Anterior cingulate cortex (tissue), 58 donors: ENCODE measurements at regions not wholly inside any gene's neighbourhood (a gene's known extent, or its start where the extent isn't known, plus 50 kb on each side); places are given as distances from the start of the nearest gene placed in this dataset.
"Not testable (repeated sequence)": the region's sequence is repeated elsewhere in the genome, so short reads cannot be mapped to it uniquely, and the experiment has no call there.

Experiments used
- DNase-seq, 58 donors: peaks; one replicate each; lab custom pipeline; 2025; lab: John Stamatoyannopoulos, UW

DNA sequence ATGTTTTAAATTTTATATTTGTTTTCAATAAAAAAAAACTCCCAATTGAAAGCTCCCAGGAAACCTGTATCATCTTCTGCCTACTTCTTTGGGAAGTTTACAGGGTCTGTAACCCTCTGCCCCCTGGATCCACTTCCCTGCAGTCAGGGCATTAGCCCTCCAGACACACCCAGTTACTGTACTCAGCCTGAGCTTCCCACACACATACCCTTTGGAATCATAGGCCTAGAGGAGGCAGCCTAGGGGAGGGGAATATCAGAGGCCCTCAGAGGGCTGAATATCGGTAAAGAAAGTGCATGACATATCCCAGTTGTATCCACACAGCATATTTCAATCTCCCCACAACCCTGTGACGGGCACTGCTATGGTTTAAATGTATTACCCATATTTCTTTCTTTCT lies 56.2 kb upstream of the TFPI start:
- not testable (repeated sequence) for DNase-seq

DNA sequence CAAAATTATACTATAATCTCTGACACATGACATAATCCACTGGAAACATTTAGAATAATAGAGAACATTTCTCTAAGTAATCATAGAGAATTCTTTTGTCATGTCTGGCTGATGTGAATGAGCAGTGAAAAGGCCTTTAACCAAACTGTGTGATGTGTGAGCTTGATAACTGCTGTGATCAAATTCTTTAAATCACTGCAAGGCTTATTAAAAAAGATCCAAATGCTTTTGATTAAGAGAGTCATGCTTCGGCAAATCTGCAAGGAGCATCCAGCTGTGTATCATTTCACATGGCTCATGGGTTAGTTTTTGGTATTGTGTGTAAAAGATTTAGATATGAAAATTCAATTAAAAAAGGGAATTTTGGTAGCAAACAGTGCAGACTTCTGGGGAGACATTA lies 58.6 kb upstream of the TFPI start:
- no peak for DNase-seq

DNA sequence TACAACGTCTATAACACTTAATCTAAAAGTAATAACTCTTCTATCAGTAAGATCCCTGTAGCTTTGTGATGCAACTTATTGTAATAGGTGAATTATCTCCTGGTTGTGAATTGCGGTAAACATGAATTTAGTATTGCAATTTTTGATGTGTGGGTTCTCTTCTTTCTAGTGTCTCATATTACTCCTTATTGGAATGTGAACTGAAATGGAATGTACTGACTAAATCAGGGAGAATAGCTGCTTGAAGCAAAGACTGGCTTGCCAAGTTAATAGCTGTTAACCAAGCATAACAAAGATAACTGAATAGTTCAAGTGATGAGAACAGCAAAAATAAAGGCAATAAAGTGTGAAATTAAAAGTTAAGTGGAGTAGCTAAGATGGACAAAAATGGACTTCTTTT lies 60.5 kb upstream of the TFPI start:
- no peak for DNase-seq

DNA sequence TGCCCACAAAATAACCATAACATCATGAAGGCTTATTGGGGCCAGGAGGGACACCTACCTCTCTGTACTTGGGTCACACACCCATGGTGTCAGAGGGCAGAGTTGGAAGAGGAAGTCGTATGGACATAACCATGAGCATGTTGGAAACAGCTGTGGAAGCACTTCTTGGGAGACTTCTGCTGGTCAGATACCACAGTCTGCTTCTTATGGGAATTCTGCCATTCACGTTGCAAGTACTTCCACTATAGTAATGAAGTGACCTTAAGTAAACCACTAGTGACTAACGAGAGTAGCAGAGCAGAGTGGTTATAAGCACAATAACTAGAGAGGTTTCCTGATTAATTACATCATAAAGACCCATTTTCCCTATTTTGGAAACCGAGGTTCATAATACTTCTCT lies 61.1 kb upstream of the TFPI start:
- DNase-seq: no peak

DNA sequence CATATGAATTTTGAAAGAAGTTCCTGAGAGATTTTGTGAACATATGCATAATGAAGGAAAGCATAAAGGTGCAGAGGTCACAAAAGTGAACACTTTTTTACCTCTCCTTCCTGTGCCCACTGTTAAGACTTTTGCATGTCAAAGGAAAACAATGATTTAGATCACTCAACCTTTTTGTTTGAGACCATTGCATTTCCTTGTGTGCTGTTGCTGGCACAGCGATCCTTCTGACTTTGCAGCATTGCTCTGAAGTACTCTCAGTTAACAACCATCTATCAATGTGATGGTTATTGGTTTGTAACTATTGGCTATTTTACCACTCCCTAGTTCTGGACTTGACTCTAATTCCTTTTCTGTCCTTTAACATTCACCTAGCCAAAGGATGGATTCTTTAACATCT lies 61.7 kb upstream of the TFPI start:
- no peak for DNase-seq

DNA sequence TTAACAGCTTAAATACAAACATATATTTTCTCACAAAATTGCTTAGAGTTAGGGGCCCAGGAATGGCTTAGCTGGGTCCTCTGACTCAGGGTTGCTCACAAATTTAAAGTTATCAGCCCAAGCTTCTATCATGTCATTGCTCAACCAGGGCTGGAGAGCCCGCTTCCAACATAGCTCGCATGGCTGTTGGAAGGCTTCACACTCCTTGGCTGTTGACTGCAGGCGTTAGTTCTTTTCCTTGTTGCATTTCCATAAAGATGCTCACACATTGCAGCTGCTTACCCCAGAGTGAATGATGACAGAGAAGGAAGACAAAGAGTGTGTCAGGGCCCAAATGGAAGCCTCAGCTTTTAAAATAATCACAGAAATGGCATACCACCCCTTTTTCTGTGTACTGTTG lies 62.9 kb upstream of the TFPI start:
- no peak for DNase-seq

DNA sequence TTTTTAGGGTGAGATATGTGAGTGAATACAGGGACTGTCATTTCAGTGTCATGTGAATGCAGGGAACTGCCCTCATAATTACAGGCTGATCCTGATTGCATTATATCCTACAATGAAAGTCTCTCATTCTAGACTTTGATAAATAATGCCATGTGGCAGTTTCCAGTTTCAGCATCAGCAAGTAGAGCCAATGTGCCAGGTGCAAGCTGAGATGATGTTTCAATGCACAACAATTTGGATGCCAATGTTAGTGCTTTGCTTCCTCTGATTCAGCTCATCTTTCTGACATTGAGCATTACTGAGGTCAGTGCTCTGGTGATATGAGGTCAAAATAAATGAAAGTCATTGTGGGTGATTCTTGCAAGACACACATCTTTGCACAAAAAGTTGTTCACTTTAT lies 63.7 kb upstream of the TFPI start:
- peak in 1 of 58 donors; percentile 19 for DNase-seq

DNA sequence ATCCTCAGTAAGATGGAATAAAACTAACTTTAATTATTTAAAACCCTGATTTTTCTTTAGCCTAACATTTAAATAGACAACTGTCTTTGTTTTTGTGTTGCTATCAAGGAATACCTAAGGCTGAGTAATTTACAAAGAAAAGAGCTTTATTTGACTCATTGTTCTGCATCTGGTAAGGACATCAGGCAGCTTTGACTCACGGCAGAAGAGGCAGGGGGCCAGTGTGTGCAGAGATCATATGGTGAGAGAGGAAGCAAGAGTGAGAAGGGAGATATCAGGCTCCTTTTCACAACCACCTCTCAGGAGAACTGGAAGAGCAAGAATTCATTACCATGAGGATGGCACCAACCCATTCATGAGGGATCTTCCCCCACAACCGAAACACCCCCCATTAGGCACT lies 64.6 kb upstream of the TFPI start:
- DNase-seq: no peak

DNA sequence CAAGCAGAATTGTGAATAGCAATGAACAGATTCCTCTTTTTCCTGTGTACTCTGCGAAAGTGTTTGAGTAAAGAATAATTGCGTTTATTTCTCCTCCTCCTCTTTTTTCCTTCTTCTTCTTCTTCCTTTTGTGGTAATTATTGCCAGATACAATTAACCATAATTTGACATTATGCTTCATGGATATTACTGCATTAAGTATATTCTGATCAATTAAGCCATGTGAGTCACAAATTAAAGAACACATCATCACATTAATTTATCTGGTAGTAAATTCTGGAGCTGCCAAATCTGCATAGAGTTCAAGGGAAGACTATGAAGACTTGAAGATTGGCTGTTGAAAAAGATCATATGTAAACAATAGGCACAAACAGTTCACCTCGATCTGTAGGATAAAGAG lies 72.9 kb upstream of the TFPI start:
- DNase-seq: no peak

DNA sequence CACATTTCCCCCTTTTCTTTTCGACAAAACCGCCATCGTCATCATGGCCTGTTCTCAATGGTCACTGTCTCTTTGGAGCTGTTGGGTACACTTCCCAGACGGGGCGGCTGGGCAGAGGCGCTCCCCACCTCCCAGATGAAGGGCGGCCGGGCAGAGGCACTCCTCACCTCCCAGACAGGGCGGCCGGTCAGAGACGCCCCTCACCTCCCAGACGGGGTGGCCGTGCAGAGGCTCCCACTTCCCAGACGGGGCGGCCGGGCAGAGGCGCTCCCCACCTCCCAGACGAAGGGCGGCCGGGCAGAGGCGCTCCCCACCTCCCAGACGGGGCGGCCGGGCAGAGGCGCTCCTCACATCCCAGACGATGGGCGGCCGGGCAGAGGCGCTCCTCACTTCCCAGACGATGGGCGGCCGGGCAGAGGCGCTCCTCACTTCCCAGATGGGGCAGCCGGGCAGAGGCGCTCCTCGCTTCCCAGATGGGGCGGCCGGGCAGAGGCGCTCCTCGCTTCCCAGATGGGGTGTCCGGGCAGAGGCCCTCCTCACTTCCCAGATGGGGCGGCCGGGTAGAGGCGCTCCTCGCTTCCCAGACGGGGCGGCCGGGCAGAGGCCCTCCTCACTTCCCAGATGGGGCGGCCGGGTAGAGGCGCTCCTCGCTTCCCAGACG lies 82.6 kb upstream of the TFPI start:
- DNase-seq: not testable (repeated sequence)

DNA sequence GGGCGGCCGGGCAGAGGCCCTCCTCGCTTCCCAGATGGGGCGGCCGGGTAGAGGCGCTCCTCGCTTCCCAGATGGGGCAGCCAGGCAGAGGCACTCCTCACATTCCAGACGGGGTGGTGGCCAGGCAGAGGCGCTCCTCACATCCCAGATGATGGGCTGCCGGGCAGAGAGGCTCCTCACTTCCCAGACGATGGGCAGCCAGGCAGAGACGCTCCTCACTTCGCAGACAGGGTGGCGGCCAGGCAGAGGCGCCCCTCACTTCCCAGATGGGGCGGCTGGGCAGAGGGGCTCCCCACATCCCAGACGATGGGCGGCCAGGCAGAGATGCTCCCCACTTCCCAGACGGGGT lies 83.1 kb upstream of the TFPI start:
- DNase-seq: not testable (repeated sequence)

DNA sequence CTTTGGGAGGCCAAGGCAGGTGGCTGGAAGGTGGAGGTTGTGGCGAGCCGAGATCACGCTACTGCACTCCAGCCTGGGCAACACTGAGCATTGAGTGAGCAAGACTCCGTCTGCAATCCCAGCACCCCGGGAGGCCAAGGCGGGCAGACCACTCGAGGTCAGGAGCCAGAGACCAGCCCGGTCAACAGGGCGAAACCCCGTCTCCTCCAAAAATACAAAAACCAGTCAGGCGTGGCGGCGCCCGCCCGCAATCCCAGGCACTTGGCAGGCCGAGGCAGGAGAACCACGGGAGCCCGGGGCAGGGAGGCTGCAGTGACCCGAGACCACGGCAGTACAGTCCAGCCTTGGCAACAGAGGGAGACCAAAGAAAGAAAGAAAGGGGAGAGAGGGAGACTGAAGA lies 83.5 kb upstream of the TFPI start:
- not testable (repeated sequence) for DNase-seq

DNA sequence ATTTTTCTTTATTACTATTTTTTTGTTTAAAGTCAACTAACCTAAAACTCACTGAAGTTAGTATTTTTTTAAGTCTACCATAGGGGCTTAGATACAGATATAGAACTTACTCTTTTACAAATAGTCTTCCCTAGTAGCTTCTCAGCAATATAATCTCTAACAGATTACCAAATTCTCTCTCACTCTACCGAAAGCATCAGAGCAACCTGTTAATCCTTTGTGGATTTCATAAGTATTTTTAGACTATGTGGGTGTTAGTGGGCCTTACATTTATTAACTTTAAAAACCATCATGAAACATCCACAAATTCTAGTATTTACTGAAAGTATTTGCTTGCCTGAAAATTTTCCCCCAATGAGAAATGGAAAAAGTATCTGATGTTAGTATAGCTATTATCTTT lies 84.6 kb upstream of the TFPI start:
- no peak for DNase-seq

DNA sequence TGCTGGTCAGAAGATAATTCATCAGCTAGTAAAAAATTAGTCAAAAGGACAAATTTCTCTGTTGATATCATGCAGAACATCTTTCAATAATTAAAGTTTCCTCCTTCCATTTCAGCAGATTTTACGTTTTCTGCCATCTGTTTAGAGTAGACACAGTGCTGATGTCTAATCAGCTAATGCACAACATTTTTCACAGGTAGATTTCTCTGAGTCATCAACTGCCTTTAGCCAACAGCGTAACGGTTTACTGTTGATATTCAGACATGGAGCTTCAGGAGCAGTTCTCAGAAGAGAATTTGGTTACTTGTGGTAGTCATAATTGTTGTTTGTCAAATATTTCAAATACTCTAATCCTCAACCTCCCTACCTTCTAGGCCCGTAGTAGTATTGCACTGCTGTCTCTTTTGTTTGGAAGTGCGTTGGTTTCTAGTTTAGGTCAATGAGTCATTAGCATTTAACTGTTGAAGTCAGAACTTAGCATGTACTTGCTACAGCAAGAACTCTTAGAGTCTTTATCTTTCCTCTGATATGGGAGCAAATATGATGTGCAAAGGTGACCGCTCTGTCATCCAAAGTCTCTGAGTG lies 86.8 kb upstream of the TFPI start:
- no peak for DNase-seq

DNA sequence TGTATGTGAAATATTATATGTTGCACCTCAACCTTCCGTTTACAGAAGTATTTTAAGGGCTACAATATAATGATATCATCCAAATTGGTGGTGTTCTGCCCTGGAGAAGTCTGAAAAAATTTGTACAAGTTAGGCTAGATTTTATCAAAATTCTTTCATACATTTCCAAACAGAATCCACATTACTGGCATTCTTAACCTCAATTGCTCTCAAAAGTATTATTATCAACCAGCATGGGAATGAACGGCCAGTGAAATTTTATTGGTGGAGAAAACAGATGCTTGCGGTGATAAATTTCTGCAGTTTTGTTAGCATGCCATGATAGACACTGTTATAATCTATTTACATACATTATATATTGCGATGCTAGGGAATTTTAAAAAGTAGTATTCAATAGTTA lies 88.3 kb upstream of the TFPI start:
- DNase-seq: no peak

DNA sequence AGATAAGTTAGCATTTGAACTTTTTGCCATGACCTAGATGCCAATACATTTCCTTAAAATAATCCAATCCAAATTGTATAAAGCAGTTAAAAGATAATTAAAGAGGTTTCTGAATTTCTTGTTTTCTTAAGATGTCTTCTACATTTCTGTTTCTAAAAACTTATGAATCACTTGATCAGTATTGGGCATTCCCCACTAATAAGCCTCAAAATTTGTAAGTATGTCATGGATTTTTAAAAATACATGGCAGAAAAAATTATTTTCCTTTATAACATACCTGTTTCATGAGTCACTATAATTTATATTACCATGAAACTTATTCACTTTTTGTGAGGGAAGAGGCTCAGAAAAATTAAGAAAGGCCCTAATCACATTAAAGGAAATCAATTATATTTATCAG lies 90.3 kb upstream of the TFPI start:
- no peak for DNase-seq

DNA sequence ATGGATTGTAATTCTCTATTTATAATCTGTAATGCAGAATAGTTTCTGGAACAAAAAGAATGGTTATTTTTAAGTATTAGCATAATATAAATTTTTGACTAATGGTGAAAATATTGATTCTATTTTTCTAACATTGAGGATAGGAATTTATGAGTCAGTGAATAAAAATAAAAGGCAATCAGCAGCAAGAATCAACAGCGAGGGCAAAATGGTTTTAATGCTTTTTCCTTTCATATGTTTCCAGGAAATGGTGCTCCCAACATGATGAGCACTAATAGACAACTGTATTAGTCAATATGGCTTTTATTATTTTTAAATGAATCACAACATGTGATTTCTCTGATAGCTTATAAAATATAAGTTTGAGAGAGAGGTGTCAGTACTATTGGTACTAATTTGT lies 90.7 kb upstream of the TFPI start:
- no peak for DNase-seq

DNA sequence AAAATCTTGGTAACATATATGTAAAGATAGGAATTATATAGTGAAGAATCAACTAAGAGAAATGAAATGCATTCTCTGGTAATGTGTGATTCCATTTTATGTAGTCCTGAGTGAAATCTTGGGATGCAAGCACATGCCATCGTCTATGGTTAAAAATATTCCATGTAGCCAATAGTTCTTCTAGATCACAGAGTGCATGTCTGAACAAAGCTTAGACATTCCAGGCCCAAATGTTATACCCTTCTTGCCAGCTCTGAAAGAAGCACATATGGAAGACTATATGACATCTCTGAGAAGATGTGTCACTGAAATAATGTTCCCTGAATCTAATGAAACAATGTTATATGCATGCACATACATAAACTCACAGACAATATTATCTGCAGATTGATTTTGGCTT lies 92.3 kb upstream of the TFPI start:
- no peak for DNase-seq

DNA sequence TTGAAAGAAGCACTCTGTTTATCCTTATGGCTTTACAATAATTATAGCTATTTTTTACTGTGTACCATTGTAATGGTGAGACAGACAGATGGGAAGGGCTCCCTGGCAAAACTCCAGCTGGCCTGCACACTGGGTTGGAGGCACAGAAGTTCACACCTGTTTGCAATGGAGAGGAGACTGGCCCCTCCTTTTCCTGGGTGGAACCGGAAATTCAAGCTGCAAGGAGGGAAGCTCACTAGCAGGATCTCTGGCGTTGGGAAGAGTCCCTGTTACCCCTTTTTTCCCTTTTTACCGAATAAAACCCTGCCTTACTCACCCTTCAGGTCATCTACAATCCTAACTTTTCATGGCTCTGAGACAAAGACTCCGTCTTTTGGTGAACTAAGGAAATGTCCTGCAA lies 100.3 kb upstream of the TFPI start:
- no peak for DNase-seq

DNA sequence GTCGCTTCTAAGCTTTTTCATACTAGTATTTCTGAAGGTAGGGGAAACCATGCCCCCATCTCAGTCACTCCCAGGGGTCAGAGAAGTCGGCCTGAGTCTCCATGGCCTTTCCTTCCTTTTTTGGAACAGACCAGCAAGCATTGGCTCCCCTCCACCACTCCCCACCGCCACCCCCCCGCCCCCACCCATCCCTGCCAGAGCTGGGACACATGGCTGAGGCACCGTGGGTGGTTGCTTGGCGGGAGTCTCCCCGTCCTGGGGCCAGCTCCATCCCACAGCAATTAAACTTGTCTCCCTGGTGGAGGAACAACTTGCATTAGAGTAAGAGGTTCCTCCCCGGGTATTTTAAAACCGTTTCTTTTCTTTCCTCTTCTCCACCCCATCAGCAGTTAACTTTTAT lies 100.8 kb upstream of the TFPI start:
- no peak for DNase-seq

DNA sequence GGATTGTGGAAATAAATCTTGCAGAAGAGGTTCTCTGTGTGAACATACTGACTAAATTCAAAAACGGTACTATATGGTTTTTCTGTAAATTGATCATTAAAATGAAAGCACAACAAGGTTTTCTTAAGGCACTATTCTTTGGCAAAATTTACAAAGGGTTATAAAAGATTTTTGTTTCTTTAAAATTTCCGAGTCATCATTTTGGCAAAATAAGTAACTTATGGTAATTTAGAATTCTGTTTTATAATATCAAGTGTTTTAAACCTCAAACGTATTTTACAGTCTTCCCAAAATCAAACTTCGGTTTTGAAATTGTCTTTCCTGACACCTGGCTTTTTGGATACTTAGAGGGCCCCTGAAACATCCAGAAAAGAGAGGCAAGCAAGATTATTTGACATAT lies 101.9 kb upstream of the TFPI start:
- DNase-seq: no peak

DNA sequence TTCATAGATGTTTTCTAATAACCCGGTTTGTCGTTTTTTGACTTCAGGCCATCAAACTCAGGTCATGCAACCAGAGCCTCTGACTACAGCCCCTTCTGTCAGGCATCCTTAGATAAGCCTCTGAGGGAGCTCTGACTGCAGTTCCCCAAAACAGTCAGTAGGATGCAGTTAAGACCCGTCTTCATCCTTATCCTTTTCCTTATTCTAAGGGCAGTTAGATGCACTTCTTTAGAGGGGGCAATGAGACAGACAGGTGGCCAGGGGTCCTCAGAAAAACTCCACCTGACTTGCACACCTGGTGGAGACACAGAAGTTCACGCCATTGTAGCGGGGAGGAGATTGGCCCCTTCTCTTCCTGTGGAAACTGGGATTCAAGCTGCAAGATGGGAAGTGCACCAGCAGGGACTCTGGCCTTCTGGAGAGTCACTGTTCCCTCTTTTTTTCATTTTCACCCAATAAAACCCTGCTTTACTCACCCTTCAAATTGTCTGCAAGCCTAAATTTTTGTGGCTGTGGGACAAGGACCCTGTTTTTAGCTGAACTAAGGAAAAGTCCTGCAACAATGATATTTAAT lies 104.8 kb upstream of the TFPI start:
- DNase-seq: no peak

DNA sequence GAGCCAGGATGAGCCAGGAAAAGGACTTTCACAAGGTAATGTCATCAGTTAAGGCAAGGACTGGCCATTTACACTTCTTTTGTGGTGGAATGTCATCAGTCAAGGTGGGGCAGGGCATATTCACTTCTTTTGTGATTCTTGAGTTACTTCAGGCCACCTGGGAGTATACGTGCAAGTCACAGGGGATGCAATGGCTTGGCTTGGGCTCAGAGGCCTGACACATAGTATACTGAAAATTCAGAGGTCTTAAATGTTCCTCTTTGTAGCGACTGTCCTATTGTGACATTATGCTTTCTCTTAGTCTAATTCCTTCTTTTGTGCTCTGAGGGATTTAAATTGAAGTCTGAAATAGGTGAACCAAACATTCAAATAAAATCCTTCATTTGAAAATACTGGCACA lies 121.8 kb upstream of the TFPI start:
- DNase-seq: not testable (repeated sequence)
